HG02588 (cell line): ENCODE measurements at regions not wholly inside any gene's neighbourhood (a gene's known extent, or its start where the extent isn't known, plus 50 kb on each side); places are given as distances from the start of the nearest gene placed in this dataset.
A peak's percentile ranks its signal among the peaks of the same experiment; 100 is the strongest.

Experiments used
- ATAC-seq: cut with Tn5 transposase; IDR thresholded peaks from one replicate; pipeline ENCODE4 v1.9.1; 2021; ENCODE audit warnings: mild to moderate bottlenecking, moderate library complexity; ENCODE audit not compliant: unreplicated experiment

DNA sequence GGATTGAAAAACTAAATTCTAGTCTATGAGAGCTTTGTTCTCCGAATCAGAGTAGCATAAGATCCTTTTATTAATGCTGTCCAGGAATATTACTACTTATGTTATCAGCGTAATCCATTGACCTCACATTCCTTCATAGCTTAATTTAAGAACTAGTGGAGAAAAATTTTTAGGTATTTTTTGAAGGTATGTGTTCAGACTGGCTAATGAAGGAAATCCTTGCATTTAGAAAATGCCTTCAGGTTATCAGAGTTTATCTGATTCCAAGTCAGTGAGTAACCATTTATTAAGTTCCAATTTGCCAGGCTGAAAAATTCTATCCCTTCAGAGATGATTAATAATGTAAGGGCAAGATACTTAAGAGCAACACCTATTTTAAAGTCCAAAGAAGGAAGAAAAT is 338.2 kb upstream of the B3GALT2 start:
- no peak for ATAC-seq

DNA sequence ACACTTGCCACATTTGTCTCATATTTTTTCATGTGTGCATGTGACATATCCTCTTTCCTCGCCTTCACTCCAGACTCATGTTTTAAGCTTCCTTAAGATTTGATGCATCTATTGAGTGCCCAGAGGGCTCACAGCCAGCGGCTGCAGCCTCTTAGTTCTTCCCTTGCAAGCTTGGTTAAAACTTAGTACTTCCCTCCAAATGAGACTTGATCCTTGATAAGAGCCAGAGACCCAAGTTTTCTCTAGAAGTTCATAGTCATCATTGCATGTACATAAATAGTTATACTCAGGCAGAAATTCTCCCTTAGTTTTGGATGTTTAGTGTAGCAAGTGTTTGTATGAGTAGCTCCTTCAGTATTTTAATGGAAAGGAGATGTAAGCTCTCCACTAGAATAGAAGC is 337.6 kb upstream of the B3GALT2 start:
- no peak for ATAC-seq

DNA sequence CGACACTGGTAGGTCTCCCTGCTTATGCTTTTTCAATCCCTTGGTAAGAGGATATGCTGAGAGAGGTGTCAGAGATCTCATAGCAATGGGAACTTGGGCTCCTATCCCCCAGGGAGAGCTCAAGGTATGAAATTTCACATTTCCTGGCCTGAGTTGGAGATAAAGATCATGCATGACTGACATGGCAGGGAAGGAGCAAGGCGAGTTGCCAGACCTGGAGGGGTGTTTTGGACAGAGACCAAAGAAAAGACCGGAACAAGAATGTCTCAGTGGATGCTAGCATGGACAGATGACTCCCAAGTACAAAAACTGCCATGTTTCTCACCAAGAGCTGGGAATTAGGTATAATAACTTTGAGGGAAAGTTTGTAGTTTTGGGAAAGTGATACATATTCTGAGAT is 334.1 kb upstream of the B3GALT2 start:
- no peak for ATAC-seq

DNA sequence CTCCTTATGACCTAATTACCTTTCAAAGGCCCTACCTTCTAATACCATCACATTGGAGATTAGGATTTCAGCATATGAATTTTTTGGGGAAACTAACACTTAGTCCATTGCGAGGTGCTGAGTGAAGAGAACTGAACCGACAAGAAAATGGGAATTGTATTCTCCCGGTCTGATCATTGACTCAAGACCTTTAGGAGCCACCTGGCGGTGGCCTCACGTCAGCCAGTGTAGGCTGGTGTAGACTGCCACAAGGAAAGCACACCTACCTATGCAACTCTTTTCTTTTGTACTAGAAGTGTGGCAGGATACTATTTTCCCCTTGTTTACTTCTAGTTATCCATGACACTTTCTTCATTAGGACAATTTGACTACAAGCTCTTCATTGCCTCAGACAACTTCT is 333.5 kb upstream of the B3GALT2 start:
- ATAC-seq = no peak

DNA sequence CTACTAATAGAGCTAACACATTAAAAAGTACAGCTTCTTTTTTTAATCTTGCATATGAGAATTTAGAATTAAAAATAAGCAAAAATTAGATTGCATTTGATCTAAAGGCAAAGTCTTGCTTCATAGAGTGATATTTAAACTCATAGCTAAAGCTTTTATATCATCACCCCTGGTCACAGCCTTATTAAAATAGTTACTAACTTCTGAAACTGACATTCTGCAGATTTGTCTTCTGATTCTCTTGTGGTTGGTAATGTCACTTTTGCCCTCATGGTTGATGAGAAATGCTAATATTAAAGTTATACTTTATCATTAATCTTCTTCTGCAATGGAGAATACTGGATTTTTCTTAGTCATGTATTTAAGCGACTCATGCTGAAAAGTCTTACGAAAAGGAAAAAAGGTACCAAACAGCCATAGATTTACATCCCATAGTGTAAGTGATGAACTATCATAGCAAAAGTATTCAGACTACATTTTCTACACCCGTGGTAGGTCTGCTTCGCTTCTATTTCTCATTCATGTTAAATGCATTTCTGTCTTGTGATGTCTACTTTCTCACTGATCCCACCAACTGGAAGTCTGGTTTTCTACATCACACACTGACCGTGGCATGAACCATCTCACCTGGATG is 330.5 kb upstream of the B3GALT2 start:
- no peak for ATAC-seq

DNA sequence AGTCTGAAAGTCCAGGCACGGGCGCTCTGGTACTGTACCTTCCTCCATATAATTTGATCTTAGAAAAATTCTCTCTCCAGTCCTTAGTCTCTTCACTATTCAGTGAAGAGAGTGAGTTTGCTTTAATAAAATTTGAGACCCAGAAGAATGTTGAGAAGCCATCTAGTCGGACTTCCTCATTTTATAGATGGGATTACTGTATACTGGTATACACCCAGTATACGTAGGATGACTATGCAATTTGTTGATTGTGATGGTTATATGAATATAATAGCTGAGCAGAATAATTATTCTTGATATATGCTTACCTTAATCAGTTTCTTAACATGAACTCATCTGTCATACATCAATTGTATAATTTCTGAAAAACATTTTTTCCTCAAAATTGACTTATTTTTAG is 328.0 kb upstream of the B3GALT2 start:
- ATAC-seq = no peak

DNA sequence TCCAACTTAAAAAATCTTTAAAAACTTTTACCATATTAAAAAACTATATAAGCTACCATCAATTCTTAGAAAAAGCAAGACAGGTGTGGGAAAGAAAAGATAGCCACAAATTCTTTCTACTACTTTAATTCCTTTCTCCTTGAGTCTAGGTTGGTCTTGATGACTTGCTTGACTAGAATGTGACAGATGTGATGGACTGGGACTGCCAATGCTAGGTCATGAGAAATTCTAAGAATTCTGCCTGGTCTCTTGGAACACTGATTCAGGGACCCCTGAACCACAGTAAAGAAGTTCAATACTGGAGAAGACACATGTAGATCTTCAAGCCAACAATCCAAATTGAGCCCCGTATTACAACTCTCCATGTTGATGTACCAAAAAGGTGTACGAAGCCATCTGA is 326.6 kb upstream of the B3GALT2 start:
- no peak for ATAC-seq

DNA sequence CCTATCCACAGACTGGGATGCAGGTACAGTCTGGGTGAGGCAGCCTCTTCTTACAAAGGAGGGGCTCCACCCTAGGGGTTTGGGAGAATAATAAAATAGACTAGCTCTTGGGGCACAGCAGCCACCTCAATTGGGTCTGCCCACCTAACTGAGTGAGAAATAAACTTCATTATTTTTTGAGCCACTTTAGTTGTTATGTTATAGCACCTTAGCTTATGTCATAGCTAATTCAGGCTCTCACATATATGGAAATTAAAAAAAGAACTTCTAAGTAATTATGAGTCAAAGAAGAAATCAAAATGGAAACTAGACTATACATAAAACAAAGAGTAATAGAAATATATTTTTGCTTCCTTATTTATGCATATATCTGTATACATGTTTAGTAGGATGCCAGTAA is 318.5 kb upstream of the B3GALT2 start:
- no peak for ATAC-seq

DNA sequence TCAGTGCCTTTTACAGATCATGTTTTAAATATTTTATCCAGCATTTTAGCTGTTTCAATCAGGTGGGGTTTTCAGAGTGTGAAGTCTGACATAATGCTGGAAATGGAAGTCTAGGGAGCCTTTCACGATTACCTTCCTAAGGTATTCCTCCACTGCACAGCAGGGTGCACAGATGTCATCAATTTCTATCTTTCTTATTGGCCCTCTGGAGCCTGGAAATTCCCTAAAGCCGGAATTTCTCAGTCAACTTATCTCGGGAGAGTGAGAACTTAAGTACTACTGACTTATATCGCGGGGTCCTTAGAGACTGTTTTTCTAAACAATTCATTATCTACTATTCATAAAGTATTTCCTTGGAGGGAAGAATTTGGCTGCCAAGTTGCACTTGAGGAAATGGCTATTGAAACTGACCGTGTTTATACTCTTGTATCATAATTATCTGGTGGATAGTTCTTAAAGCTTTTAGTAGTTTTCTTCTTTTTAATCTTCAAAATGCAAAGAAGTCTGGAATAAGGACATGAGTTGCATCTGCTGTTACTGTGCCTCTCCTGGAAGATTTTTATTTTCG is 311.8 kb upstream of the B3GALT2 start:
- no peak for ATAC-seq

DNA sequence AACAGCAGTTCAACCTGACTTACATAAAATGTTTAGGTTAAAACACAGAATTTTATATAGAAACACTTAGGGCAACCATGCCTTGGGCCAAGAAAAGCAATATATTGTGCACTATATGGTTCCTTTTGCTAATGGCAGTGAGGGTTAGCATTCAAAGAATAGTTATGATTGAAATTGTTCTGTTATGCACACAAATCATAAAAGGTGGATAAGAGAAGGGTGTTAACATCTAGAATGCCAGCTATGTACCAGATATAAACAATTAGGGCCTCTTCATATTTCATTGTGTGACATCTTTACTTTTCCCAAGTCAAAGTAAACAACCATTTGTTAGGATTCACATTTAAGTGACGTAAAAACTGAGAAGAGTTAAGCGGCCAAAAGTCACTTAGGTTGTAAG is 308.0 kb upstream of the B3GALT2 start:
- no peak for ATAC-seq

DNA sequence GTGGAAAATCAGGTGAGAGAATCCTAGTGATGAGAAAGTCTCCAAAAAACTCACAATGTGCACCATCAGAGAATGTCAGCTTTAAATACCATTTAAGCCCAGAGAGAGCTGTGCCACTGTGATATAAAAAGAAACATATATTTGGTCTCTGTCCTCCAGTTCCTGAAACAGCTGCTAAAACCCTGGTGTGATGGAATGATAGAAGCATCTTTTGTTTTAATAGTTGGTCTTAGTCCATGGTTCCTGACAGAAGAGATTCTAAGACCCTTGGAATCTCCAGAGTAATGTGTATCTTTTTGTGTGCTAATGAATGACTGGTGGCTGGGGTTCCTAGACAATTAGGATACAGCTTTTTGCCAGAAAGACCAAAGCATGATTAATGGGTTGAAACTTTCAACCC is 302.8 kb upstream of the B3GALT2 start:
- ATAC-seq = no peak

DNA sequence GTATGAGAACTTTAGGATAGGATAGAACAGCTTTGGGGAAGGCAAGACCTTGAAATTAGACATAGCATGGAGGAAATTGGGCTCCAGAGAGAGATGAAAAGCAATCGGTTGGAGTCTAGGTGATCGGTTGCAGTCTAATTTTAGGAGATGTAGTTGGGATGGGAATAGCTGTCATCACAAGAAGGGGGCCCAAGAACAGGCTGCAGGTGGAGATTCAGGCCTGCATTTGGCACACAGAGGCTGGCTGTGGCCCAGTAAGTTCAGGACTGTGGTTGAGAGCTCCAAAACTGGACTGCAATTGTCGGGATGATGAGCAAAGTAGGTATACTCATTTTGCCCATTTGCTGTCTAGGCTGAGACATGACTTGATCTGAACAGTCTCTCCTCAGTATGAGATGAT is 301.3 kb upstream of the B3GALT2 start:
- no peak for ATAC-seq

DNA sequence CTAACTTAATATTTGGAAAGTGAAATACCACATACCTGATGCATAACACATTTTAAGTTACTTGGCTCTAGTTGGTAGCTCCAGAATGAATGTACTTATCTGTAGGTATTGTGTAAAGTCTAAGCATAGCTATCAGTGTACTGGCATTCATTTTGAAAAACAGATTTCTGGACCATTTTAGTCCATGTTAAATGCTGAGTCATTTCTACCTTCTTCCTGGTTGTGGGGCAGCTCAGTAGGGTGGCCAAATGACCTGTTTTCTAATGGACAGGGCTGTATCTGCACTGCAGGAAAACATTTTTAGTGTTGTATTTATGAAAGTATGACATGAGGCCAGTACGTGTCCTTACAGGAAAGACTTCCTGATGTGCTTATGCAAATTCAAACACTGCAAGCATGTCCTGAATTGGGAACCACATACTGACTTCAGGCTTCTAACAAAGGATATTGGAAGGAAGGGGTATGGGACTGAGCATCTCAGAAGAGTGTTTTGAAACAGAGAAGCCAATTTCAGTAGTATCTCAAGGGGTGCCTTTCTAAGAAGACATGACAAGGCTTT is 300.3 kb upstream of the B3GALT2 start:
- ATAC-seq = no peak

DNA sequence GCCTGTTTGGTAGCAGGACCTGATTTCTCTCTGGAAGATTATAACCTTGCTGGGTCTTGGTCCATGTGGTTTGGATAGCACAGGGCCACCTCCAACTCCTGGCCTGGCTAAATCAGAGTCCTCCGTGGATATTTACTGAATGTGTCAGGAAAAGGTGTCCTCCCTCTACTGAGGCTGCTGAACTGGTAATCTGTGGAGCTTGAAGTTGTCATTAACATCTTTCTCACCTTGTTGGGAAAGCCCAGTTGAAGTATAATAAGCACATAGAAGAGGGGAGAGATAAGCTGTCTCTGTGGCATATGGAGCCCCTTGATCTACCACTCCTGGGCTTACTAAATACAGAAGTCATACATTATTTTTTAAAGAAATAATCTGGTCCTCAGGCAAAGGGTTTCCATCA is 294.3 kb upstream of the B3GALT2 start:
- ATAC-seq = no peak

DNA sequence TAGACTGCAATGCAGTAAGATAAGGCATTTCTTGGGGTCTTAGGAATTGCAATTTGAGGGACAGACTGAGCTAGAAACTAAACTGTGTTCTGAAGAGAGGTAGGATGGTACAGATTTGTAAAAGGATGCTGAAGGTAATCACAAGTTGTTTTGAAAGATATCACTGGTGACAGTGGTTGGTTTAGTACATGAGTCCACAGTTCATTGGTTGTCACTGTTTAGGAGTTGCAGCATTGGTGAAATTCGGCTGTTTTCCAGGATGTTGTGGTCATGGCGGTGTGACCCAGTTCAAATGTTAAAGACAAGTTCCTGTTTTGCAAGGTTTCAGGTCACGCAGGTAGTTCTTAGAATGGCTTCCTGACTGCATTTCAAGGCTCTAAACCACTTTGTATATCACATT is 292.8 kb upstream of the B3GALT2 start:
- ATAC-seq = peak; percentile 96

DNA sequence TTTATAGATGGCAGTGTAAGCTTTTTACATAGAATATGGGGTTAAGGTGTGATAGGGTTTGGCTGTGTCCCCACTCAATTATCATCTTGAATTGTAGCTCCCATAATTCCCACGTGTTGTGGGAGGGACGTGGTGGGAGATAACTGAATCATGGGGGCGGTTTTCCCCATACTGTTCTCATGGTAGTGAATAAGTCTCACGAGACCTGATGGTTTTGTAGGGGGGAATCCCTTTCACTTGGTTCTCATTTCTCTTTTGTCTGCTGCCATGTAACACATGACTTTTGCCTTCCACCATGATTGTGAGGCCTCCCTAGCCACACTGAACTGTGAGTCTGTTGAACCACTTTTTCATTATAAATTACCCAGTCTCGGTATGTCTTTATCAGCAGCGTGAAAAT is 290.3 kb upstream of the B3GALT2 start:
- ATAC-seq = no peak

DNA sequence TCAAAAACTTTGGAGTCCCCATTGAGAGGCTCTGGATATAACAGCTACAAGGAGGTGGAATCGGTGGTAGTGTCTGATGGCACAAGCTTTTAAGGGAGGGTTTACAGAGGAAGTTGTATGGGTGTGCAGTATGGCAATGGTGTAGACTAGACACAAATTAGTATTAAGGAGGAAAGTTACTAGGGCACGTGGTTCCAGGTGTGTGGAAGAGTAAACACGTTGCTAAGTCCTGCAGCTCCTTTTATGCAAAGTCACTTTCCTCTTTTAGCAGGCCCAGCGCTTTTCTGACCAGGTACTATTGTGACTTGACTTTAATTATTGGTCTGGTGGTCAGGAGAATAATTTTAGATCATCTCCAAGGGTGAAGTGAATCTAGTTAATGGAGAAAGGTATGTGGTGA is 287.5 kb upstream of the B3GALT2 start:
- ATAC-seq = no peak

DNA sequence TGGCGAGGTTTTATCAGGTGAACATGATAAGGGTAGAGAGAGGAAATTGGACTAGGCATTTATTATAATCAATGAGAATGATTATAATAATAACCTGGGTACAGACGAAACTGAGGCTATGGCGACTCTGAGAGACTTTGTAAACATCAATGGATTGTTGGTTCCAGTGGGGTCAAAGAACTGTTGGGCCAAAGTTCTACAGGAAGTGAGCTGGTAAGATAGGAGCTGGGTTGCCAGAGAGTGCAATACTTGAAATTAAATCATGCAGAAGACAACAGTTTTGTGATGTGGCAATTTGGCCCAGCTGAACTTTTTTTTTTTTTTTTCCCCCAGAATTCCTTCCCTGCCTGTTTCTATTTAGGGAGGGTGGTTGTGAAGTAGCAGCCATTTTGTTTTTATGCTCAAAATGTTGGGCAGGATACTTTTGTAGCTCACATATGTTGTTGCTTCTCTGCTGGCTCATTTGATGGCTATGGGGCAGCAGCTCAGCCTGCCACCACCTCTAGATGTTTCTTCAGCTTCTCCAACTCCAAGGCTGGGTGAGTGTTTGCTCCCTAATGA is 286.5 kb upstream of the B3GALT2 start:
- ATAC-seq = no peak

DNA sequence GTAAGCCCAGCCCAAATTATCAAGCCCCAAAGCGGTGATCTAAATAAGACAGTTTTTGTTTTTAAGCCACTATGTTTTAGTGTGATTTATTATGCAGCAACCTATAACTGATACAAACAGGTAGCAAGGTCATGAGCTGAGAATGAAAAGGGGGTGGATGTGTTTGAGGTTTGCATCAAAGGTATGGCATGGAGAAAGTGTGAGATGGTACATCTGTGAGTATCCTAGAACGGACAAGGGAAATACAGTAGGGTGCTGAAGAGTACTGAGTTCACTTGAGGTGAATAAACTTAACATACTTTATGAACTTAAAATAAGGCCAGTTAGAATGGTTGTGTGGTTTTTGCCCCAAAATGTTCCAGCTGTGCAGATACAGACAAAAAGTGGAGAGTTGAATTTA is 286.0 kb upstream of the B3GALT2 start:
- no peak for ATAC-seq

DNA sequence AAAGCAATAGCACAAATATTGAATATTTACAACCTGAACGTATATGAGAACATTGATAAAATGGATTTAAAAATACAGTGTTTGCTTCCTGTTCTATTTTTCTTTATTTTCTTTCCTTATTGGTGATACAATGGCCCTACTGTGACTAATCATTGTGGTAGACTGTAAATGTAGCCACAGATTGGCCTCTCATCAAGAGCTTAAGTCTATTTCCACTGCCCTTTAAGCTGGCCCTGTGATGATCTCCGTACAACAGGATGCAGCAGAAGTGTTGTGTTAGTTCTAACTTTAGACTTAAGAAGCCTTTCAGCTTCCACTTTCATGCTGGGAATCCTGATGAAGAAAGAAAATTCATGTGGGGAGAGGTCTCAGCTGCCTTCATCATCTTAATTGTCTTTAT is 285.6 kb upstream of the B3GALT2 start:
- no peak for ATAC-seq

DNA sequence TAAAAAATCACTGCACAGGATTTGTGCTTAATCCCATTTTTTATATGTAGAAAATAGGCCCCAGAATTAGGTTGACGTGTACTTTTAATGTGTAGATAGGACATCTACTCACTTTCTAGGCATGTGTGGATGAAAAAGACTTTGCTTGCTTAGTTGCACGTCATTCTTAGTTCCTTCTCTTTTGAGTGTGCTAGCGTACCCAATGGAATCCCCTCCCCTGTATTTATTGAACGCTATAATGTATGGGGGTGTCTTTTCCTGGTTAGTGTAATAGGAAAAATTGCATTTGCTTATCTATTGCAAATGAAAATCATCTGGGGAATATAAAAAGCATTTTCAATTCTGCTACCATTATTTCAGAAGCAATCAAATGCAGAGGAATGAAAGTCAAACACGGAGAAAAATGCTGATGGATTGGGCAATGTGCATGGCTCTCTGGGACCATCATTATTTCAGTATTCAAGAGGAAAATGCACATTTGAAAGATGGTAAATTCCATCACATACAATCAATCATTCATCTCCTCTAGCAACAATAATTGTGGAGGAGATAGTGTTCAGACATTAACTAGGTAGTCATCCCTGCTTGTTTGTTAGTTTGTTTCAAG is 277.0 kb upstream of the B3GALT2 start:
- no peak for ATAC-seq

DNA sequence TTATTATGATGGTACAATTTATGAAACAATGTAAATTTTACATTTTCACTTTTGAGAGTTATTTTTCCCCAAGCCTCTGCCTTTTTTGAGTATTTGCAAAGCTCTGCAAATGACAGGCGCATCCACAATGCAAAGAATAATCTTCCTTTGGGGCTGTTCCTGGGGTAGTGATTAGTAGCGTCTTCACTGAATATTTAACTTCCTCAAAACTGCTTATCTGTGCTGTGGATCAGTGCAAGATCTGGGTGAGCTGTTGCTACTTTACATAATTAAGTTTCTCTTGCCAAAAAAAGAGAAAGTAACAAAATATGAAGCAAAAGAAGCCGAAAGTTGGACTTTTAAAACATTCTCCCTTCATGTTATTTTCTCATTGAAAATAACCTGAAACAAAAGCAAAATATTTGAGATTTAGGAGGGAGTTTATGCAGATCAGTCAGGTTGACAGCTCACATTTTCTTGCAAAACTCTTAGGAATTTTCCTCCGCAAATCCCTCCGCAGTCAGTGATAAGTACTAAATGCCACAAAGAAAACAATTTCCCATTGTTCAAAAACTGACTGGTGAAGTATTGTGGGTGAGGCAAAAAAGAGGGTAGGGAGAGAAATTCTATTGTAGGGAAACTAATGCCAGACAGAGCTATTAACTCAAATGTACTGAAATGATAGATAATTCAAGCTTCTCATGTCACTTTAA is 276.4 kb upstream of the B3GALT2 start:
- ATAC-seq = no peak
